ENCODE measurements at regions not wholly inside any gene's neighbourhood (a gene's known extent, or its start where the extent isn't known, plus 50 kb on each side); places are given as distances from the start of the nearest gene placed in this dataset.

- in situ Hi-C loops (cut with HindIII; ENCODE audit: low sequenced_read_pairs): no loop called here
- DNase-seq (ENCODE audit: low spot score): no peak
Observed at GRCh38 chr2:235162082-235162836, 210.4 kb downstream of the SH3BP4 start.

DNA sequence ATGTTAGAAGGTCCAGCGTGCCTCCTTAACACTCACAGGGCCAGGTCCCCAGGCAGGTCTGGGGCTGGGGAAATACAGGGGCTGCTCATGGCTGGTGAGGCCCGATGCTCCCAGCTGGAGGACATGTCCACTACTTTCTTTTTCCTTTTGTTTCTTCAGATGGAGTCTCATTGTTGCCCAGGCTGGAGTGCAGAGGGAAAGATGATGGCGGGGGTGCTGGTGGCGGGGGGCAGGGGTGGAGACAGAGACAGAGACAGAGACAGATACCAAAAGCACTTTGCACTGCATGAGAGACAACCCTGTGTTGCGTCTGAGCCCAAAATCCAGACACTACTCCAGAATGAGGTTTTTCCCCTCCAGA lies 211.0 kb downstream of the SH3BP4 start:
- in situ Hi-C loops (cut with HindIII; ENCODE audit: low sequenced_read_pairs): no loop called here
- DNase-seq (ENCODE audit: low spot score): no peak

DNA sequence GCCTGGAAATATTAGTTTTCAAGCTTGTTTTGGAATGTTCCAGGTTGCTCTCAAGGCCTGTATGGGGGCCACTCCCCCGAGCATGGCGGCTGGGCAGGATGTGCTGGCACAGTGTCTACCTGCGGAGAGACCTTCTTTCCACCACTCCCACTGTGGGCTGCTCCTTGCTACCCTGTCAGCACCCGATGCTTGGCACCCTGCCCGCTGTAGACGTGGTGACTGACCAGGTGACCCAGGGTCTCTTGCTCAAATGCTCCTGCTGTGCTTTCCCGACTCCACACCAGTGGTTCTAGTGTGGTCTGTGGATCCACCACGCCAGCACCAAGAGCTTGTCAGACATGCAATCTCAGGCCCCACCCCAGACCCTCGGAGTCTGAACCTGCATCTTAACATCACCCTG lies 213.3 kb downstream of the SH3BP4 start:
- DNase-seq (ENCODE audit: low spot score): no peak
- in situ Hi-C loops (cut with HindIII; ENCODE audit: low sequenced_read_pairs): no loop called here

- DNase-seq (ENCODE audit: low spot score): no peak
- in situ Hi-C loops (cut with HindIII; ENCODE audit: low sequenced_read_pairs): no loop called here
Observed at GRCh38 chr2:235165631-235166030, 213.8 kb downstream of the SH3BP4 start.

DNA sequence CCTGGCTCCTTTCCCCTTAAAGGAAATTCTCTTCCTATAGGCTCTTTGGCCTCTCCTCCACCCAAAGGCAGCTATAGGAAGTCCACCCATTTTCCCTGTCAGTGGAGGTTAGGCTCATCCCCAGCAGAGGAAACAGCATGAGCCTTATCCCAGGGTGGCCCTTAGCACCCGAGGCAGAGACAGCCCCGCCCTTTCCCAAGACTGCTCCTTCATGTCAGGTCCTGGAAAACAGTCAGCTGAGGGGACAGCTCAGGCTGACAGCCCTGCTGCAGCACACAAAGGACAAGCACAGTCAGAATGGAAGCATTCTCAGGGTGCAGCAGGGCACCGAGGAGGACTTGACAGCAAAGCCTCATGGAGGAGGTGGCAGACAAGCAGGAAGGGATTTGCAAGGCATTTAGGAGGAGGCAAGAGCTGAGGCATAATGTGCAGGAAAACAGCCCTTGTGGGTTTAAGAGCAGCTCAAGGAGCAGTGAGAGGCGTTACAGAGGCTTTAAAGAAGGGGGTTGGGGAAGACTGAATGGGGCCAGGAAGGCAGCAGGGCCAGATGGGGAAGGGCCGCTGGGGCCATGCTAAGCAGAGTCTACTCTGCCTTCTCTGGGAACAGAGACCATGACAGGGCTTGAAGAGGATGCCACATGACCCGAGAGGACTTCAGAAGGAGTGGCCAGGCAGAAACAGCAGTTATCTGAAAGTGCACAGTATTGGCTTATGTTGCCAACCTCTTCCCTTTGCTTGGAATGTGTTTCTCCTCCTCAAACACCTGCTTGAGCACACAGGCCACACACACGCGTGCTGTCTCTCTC lies 216.6 kb downstream of the SH3BP4 start:
- in situ Hi-C loops (cut with HindIII; ENCODE audit: low sequenced_read_pairs): no loop called here
- no peak for DNase-seq (ENCODE audit: low spot score)

GRCh38 chr2:235170016-235170415 lies 218.2 kb downstream of the SH3BP4 start:
- no peak for DNase-seq (ENCODE audit: low spot score)
- in situ Hi-C loops (cut with HindIII; ENCODE audit: low sequenced_read_pairs): no loop called here

GRCh38 chr2:235170536-235171521 lies 219.0 kb downstream of the SH3BP4 start:
- DNase-seq (ENCODE audit: low spot score): peak; percentile 12
- in situ Hi-C loops (cut with HindIII; ENCODE audit: low sequenced_read_pairs): no loop called here

DNA sequence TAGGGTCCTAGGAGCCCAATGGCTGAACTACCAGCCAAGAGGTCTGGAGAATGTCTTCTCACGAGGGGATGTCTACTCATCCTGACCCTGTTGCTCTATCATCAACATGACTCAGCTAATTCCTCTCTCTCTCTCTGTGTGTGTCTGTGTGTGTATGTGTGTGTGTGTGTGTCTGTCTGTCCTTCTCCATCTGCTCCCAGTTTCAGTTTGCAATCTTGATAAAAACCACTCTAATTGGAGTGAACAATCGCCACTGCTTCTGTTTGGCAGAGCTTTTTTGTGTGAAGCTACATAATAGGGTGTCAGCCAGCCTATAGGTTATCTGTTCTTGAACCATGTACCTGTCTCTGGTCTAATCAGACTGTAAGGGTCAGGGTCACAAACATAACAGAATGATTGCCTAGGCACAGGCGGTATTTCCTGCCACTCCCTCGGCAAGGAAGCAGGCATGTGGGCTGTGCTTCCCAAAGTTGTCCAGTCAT lies 219.8 kb downstream of the SH3BP4 start:
- DNase-seq (ENCODE audit: low spot score): no peak
- in situ Hi-C loops (cut with HindIII; ENCODE audit: low sequenced_read_pairs): no loop called here

- in situ Hi-C loops (cut with HindIII; ENCODE audit: low sequenced_read_pairs): no loop called here
- DNase-seq (ENCODE audit: low spot score): no peak
Observed at GRCh38 chr2:235180642-235181041, 228.8 kb downstream of the SH3BP4 start.

- in situ Hi-C loops (cut with HindIII; ENCODE audit: low sequenced_read_pairs): no loop called here
- no peak for DNase-seq (ENCODE audit: low spot score)
Observed at GRCh38 chr2:235183786-235184185, 232.0 kb downstream of the SH3BP4 start.

- no peak for DNase-seq (ENCODE audit: low spot score)
- in situ Hi-C loops (cut with HindIII; ENCODE audit: low sequenced_read_pairs): no loop called here
Observed at GRCh38 chr2:235187806-235188205, 236.0 kb downstream of the SH3BP4 start.

DNA sequence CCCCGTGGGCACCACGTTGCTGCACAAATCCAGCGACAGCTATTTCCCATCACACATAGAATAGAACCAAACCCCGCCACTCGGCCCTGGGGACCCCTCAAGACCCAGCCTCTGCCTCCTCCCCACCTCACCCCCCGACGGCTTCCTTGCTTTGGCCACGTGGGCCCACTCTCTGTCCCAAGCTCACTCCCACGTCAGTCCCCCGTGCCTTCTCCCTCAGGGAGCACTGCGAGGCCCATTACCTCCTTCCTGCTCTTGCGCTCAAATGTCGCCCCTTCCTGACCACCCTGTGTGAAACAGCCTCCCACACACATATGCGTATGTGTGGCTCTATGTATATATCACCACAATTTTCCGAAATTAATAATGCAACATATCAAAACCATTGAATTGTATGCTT lies 239.7 kb downstream of the SH3BP4 start:
- no peak for DNase-seq (ENCODE audit: low spot score)
- in situ Hi-C loops (cut with HindIII; ENCODE audit: low sequenced_read_pairs): no loop called here

- DNase-seq (ENCODE audit: low spot score): no peak
- in situ Hi-C loops (cut with HindIII; ENCODE audit: low sequenced_read_pairs): no loop called here
Observed at GRCh38 chr2:235191978-235192377, 240.2 kb downstream of the SH3BP4 start.

DNA sequence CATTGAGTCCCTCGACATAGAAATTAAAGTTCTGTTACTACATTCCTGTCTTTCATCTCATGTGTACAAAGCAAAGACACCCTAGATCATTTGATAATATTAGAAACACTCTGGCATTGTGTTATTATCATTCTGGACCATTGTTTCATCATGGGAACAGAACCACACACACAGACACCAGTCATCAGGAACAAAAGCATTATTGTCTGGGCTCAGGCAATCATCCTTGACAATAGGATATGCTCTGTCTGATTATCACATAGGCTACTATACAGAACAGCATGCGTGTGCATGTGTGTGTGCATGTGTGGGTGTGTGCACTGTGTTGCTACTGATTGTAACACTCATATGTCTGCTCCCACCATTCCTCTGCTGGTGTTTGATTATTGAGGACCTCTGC lies 242.5 kb downstream of the SH3BP4 start:
- in situ Hi-C loops (cut with HindIII; ENCODE audit: low sequenced_read_pairs): no loop called here
- DNase-seq (ENCODE audit: low spot score): no peak

- in situ Hi-C loops (cut with HindIII; ENCODE audit: low sequenced_read_pairs): no loop called here
- DNase-seq (ENCODE audit: low spot score): no peak
Observed at GRCh38 chr2:235194836-235195235, 243.0 kb downstream of the SH3BP4 start.

DNA sequence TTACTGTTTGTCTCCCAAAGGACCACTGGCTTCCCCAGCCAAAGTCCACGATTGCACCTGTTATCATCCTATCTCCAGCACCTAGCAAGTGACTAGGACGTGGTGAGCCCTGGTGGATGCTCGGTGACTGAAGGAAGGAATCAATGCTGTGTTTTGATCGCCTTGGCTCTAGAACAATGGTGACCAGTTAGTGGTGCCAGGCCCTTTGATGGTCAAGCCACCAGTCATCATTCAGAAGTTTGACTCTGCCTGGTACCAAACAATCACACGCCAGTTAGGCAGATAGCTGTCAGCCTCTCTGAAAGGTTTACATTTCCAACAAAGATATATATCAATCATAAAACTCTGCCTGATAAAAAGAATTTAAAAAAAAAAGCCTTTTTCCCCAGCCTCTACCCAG lies 244.1 kb downstream of the SH3BP4 start:
- in situ Hi-C loops (cut with HindIII; ENCODE audit: low sequenced_read_pairs): no loop called here
- DNase-seq (ENCODE audit: low spot score): no peak

DNA sequence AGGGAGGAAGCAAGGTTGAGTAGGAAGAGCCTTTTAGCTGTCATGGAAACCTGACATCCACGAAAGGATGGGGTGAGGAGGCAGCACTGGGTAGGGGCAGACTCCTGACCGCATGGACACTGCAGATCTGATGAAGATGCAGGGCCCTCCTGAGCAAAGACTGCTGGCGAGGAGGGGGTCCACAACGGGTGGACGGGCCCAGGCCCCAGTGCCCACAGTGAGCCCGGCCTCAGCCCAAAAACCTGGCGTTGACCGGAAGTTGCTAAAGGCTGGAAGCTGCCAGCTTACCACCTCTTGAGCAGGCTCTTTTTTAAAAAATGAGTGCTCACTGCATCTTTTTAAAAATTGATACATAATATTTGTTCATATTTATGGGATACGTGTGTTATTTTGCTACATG lies 247.3 kb downstream of the SH3BP4 start:
- no peak for DNase-seq (ENCODE audit: low spot score)
- in situ Hi-C loops (cut with HindIII; ENCODE audit: low sequenced_read_pairs): no loop called here

DNA sequence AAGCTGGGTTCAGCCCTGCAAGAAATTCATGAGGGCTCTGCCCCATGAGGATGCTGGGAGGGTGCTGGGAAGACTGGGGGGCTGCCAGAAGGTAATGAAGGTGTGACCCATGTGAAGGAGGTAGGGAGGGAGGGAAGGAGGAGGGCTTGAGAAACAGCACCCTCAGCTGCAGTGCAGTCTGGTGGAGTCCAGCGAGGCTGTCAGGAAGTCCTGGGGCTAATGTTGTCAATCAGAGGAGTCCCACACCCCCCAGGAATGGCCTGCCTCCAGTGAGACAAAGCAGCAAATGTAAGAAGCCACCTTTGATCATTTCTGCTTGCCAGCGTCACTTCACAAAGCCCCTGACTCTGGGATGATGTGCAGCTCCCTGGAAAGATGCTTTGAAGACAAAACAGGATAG lies 248.4 kb downstream of the SH3BP4 start:
- in situ Hi-C loops (cut with HindIII; ENCODE audit: low sequenced_read_pairs): no loop called here
- DNase-seq (ENCODE audit: low spot score): no peak

- DNase-seq (ENCODE audit: low spot score): no peak
- in situ Hi-C loops (cut with HindIII; ENCODE audit: low sequenced_read_pairs): no loop called here
Observed at GRCh38 chr2:235201756-235202155, 249.9 kb downstream of the SH3BP4 start.

GRCh38 chr2:235204948-235205347 lies 253.1 kb downstream of the SH3BP4 start:
- in situ Hi-C loops (cut with HindIII; ENCODE audit: low sequenced_read_pairs): no loop called here

More at GRCh38 chr2:235204948-235205347, 253.1 kb downstream of the SH3BP4 start:
- no peak for DNase-seq (ENCODE audit: low spot score)
